ENCODE measurements at regions not wholly inside any gene's neighbourhood (a gene's known extent, or its start where the extent isn't known, plus 50 kb on each side); places are given as distances from the start of the nearest gene placed in this dataset.

- no peak for TF ChIP-seq CTCF (IDR thresholded peaks at IDR 0.05)
- TF ChIP-seq POLR2AphosphoS5 (IDR thresholded peaks at IDR 0.05): no peak
Observed at GRCh38 chr6:163738725-163739407, 324.3 kb downstream of the QKI start.
